K562 (cell line): ENCODE measurements at regions not wholly inside any gene's neighbourhood (a gene's known extent, or its start where the extent isn't known, plus 50 kb on each side); places are given as distances from the start of the nearest gene placed in this dataset.

ENCODE experiments used
- ATAC-seq: fragments of 200-7000 bp; cut with Tn5 transposase; 3 replicates; pipeline ENCODE4 v1.9.1; 2020; ENCODE audit warnings: moderate library complexity
- BruUV-seq: library from RNA; stranded (reverse); fragments of 400-500 nt; replicated peaks from 2 replicates; lab custom pipeline; 2021; lab: Mats Ljungman, UMichigan
- CTCF ChIA-PET: fragments of 300-600 bp; formaldehyde crosslinking; extraction: SDS; loops from one replicate; lab custom pipeline; 2021; ENCODE audit warnings: low intra/inter-chr PET ratio; lab: Yijun Ruan, JAX
- POLR2A ChIA-PET: fragments of 300-600, 350-650 bp; sonication (Branson Sonifier 250); formaldehyde crosslinking; extraction: SDS; loops from one replicate; lab custom pipeline; 2021; ENCODE audit warnings: antibody characterized with exemption, inconsistent platforms; lab: Yijun Ruan, JAX
- DNase-seq, 4 experiments: peaks; one replicate each; pipeline versions ENCODE4 v3.0.0 to v3.0.0-alpha.2; 2011 to 2018; ENCODE audit warnings: low spot score in 3 of 4, mixed read lengths in 3 of 4; ENCODE audit errors: extremely low read depth in 1 of 4
- FAIRE-seq: peaks from 2 replicates; lab custom pipeline; 2011; peaks lifted over from hg19 to GRCh38; lab: Jason Lieb, UNC
- H2AFZ ChIP-seq: 2 replicates; pipeline ENCODE4 v1.6.0; 2011; ENCODE audit warnings: low read depth, low read length, control low read depth, inconsistent platforms
- H3K27ac ChIP-seq: fragments of 200-600 bp; 3 replicates; pipeline ENCODE4 v1.8.0; 2011; ENCODE audit warnings: low read depth, mild to moderate bottlenecking, control low read depth, inconsistent platforms, low read length, moderate library complexity, mixed read lengths; ENCODE audit errors: extremely low read depth
- H3K27me3 ChIP-seq, 2 experiments: fragments of 300-600 bp in 1 of 2; 2 replicates in 1 of 2; 3 replicates in 1 of 2; pipeline versions ENCODE4 v1.6.0 to v1.8.0; 2011; ENCODE audit warnings: inconsistent platforms in 2 of 2, low read length in 2 of 2, mild to moderate bottlenecking in 1 of 2, mixed read lengths in 1 of 2, moderate library complexity in 1 of 2; ENCODE audit not compliant: control insufficient read depth in 2 of 2, insufficient read depth in 2 of 2
- H3K36me3 ChIP-seq: fragments of 300-600 bp; 3 replicates; pipeline ENCODE4 v1.8.0; 2011; ENCODE audit warnings: mild to moderate bottlenecking, low read length, inconsistent platforms; ENCODE audit not compliant: control insufficient read depth, insufficient read depth
- H3K4me1 ChIP-seq, 2 experiments: fragments of 200-600 bp in 1 of 2; replicated peaks in 1 of 2; 2 replicates in 1 of 2; 3 replicates in 1 of 2; pipeline versions ENCODE4 v1.5.1 to v1.8.0; 2011; ENCODE audit warnings: inconsistent platforms in 2 of 2, low read length in 2 of 2, mild to moderate bottlenecking in 1 of 2, mixed read lengths in 1 of 2, moderate library complexity in 1 of 2; ENCODE audit not compliant: control insufficient read depth in 2 of 2, insufficient read depth in 2 of 2
- H3K4me2 ChIP-seq: 2 replicates; pipeline ENCODE4 v1.6.1; 2011; ENCODE audit warnings: low read length, control low read depth, inconsistent platforms, mixed read lengths; ENCODE audit not compliant: insufficient read depth
- H3K4me3 ChIP-seq: fragments of 200-600 bp; sonication (generic), shearing (Covaris generic); 2 replicates; pipeline ENCODE4 v1.5.1; 2016; ENCODE audit warnings: control low read depth, inconsistent platforms
- H3K79me2 ChIP-seq: fragments of 200-600 bp; 3 replicates; pipeline ENCODE4 v1.8.0; 2011; ENCODE audit warnings: low read length, inconsistent platforms; ENCODE audit not compliant: control insufficient read depth, insufficient read depth
- H3K9ac ChIP-seq, 2 experiments: 2 replicates each; pipeline versions ENCODE4 v1.6.0 to v1.6.1; 2011; ENCODE audit warnings: low read depth in 2 of 2, low read length in 2 of 2, control low read depth in 1 of 2, inconsistent platforms in 1 of 2, mild to moderate bottlenecking in 1 of 2, mixed read lengths in 1 of 2; ENCODE audit not compliant: insufficient read depth in 1 of 2
- H3K9me1 ChIP-seq: one replicate; pipeline ENCODE4 v1.6.0; 2011; ENCODE audit warnings: inconsistent platforms, mild to moderate bottlenecking, low read length, moderate library complexity; ENCODE audit not compliant: control insufficient read depth, insufficient read depth
- H3K9me3 ChIP-seq: replicated peaks from 2 replicates; pipeline ENCODE4 v1.5.1; 2011; ENCODE audit warnings: low read depth, low read length, inconsistent platforms; ENCODE audit not compliant: control insufficient read depth, insufficient read depth
- H4K20me1 ChIP-seq: replicated peaks from 2 replicates; pipeline ENCODE4 v1.6.1; 2011; ENCODE audit warnings: low read length, inconsistent platforms, mixed read lengths; ENCODE audit not compliant: control insufficient read depth, insufficient read depth
- CHD4 ChIP-seq: fragments of 200-600 bp; sonication (generic); IDR thresholded peaks from 3 replicates; pipeline ENCODE4 v1.6.1; 2012; ENCODE audit warnings: low read depth, mild to moderate bottlenecking, mixed read lengths, low read length, inconsistent platforms; ENCODE audit not compliant: insufficient read depth, insufficient replicate concordance, poor library complexity, severe bottlenecking
- DEAF1 ChIP-seq: fragments of 450-650 bp; formaldehyde crosslinking; IDR thresholded peaks from 2 replicates; pipeline ENCODE4 v1.4.0; 2020; ENCODE audit warnings: mild to moderate bottlenecking, moderate library complexity
- E2F5 ChIP-seq: sonication (generic); formaldehyde crosslinking; IDR thresholded peaks from 2 replicates; pipeline ENCODE4 v1.8.0; 2022; ENCODE audit warnings: mild to moderate bottlenecking, missing genetic modification reagents
- KLF1 ChIP-seq: fragments of 450-650 bp; IDR thresholded peaks from 2 replicates; pipeline ENCODE4 v1.6.1; 2016; ENCODE audit warnings: missing genetic modification characterization, missing compliant biosample characterization
- RAD21 ChIP-seq, 2 experiments: fragments of 250-450 bp in 1 of 2; fragments of 450-650 bp in 1 of 2; sonication (Bioruptor Pico) in 1 of 2; formaldehyde crosslinking in 1 of 2; IDR thresholded peaks in 1 of 2; conservative IDR thresholded peaks in 1 of 2; 2 replicates each; pipeline versions ENCODE4 v1.4.0 to v1.8.0; 2020 to 2022; ENCODE audit warnings: mild to moderate bottlenecking in 2 of 2, moderate library complexity in 1 of 2
- SMC3 ChIP-seq: conservative IDR thresholded peaks from 2 replicates; pipeline ENCODE4 v1.6.1; 2011; ENCODE audit warnings: low read depth, low read length, improper control_type of control experiment; ENCODE audit not compliant: insufficient read depth
- ZNF143 ChIP-seq: sonication (generic); formaldehyde crosslinking; IDR thresholded peaks from 2 replicates; pipeline ENCODE4 v1.9.0; 2022; ENCODE audit warnings: mild to moderate bottlenecking, missing genetic modification reagents
- WGBS: fragments of 100-300 bp; shearing (Covaris generic); methylation state at CpG from one replicate; pipeline ENCODE4 v1.1.6; 2016; ENCODE audit warnings: low coverage, mixed read lengths; ENCODE audit not compliant: insufficient coverage; ENCODE audit errors: missing lambda C conversion rate; 5-methylcytosine and 5-hydroxymethylcytosine counted together
- in situ Hi-C: fragments of 300-500 bp; cut with MboI; formaldehyde crosslinking; loops from 4 replicates; pipeline ENCODE4 v1.15.0; 2018; ENCODE audit warnings: inconsistent platforms, mixed read lengths
- intact Hi-C: fragments of 100-400 bp; cut with micrococcal nuclease; formaldehyde crosslinking; loops from 2 replicates; pipeline ENCODE4 v1.14.2; 2022
- TF ChIP-seq, protein P1 (sequence below): fragments of 450-650 bp; conservative IDR thresholded peaks from 2 replicates; pipeline ENCODE4 v1.6.1; 2016; ENCODE audit warnings: missing genetic modification characterization, low read depth, mild to moderate bottlenecking, control low read depth, missing compliant biosample characterization

DNA sequence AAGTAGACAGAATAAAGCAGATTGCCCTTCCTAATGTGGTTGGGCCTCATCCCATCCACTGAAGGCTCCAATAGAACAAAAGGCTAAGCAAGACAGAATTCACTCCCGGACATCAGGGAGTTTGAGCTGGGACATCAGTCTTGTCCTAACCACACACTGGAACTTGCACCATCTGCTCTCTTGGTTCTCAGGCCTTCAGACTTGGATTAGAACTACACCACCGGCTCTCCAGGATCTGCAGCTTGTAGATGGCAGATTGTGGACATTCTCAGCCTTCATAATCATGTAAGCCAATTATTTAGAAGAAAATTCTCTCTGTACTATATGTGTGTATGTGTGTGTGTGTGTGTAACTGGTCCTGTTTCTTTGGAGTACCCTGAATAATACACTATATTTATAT lies 394.7 kb upstream of the LMCD1 start:
- WGBS = 0% methylated on average over 2 of the region's 2 CpGs
- CTCF ChIA-PET = no interaction called here
- Histone ChIP-seq H3K4me3 (no peak overlapping the region), H3K27me3 (no peaks in the 10 kb centered on the region), H3K4me2 (no peak overlapping the region), H3K36me3 (no peaks in the 10 kb centered on the region), H3K4me1 (no peaks in the 10 kb centered on the region), H3K9ac (no peak overlapping the region), H4K20me1 (no peaks in the 10 kb centered on the region), H3K79me2 (no peaks in the 10 kb centered on the region), H2AFZ (no peak overlapping the region), H3K27ac (no peak overlapping the region), H3K9me1 (no peaks in the 10 kb centered on the region), H3K9me3 (no peaks in the 10 kb centered on the region; the same call in 1 of the 2 replicates)
- in situ Hi-C loops = no loop called here
- ATAC-seq (no peak), FAIRE-seq (no peak), DNase-seq (no peak)
- POLR2A ChIA-PET = no interaction called here
- TF ChIP-seq ZNF143 (CRISPR knock-in tag) (no peak), CHD4 (no peak)
- intact Hi-C loops = no loop called here
- BruUV-seq = no TSS peak

- H2AFZ ChIP-seq = no peak overlapping the region
- no peaks in the 10 kb centered on the region for H3K27me3 ChIP-seq
- no peaks in the 10 kb centered on the region for H3K9me1 ChIP-seq
- no TSS peak for BruUV-seq
- H3K9me3 ChIP-seq = peaks cover 2% of the 10 kb centered on the region; the same call in 1 of the 2 replicates
- POLR2A ChIA-PET = no interaction called here
- 1% methylated on average over 14 of the region's 14 CpGs for WGBS
- H3K27ac ChIP-seq = no peak overlapping the region
- CTCF ChIA-PET = no interaction called here
- peak; percentile 22 to 41 (median 34) for DNase-seq
- no peaks in the 10 kb centered on the region for H3K4me1 ChIP-seq
- H3K36me3 ChIP-seq = no peaks in the 10 kb centered on the region
- no peaks in the 10 kb centered on the region for H4K20me1 ChIP-seq
- H3K4me3 ChIP-seq = no peak overlapping the region
- peak; percentile 59 for ATAC-seq
- peak; percentile 65 for FAIRE-seq
- in situ Hi-C loops (no loop called here), intact Hi-C loops (no loop called here)
- H3K4me2 ChIP-seq = no peak overlapping the region
- no peak overlapping the region for H3K9ac ChIP-seq
- H3K79me2 ChIP-seq = no peaks in the 10 kb centered on the region
- TF ChIP-seq DEAF1 (CRISPR knock-in tag) (peak; percentile 50; the same call in 1 of the 2 replicates), E2F5 (CRISPR knock-in tag) (no peak), SMC3 (peak; percentile 37; the same call in 1 of the 2 replicates), RAD21 (CRISPR knock-in tag; conservative IDR thresholded peaks at IDR 0.05 in 1 of 2, IDR thresholded peaks at IDR 0.05 in 1 of 2) (peak; percentile 64 to 83), KLF1 (tag) (no peak)
- TF ChIP-seq, protein P1, sequence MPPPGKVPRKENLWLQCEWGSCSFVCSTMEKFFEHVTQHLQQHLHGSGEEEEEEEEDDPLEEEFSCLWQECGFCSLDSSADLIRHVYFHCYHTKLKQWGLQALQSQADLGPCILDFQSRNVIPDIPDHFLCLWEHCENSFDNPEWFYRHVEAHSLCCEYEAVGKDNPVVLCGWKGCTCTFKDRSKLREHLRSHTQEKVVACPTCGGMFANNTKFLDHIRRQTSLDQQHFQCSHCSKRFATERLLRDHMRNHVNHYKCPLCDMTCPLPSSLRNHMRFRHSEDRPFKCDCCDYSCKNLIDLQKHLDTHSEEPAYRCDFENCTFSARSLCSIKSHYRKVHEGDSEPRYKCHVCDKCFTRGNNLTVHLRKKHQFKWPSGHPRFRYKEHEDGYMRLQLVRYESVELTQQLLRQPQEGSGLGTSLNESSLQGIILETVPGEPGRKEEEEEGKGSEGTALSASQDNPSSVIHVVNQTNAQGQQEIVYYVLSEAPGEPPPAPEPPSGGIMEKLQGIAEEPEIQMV = 0 out of 2 replicates have a peak, but pooled peaks have one; percentile 35
These were observed 390.4 kb upstream of the LMCD1 start for GRCh38 chr3:8110966-8111798.
